Spinal cord (tissue), 9 donors: ENCODE measurements at regions not wholly inside any gene's neighbourhood (a gene's known extent, or its start where the extent isn't known, plus 50 kb on each side); places are given as distances from the start of the nearest gene placed in this dataset.

Source experiments
- DNase-seq, 6 donors: peaks; one replicate each; pipeline versions ENCODE4 v3.0.0 to v3.0.0-alpha.2; 2013 to 2015; ENCODE audit warnings: low spot score in 6 of 6, low read depth in 4 of 6
- H3K27ac ChIP-seq: one replicate; pipeline ENCODE4 v1.5.1; 2013; ENCODE audit warnings: low read depth, low read length, control low read depth
- H3K27me3 ChIP-seq: one replicate; pipeline ENCODE4 v1.6.1; 2013; ENCODE audit warnings: low read length; ENCODE audit not compliant: control insufficient read depth, insufficient read depth
- H3K36me3 ChIP-seq: one replicate; pipeline ENCODE4 v1.6.1; 2013; ENCODE audit warnings: low read length; ENCODE audit not compliant: control insufficient read depth, insufficient read depth
- H3K4me1 ChIP-seq: one replicate; pipeline ENCODE4 v1.6.1; 2013; ENCODE audit warnings: low read length; ENCODE audit not compliant: control insufficient read depth, insufficient read depth
- H3K4me3 ChIP-seq: one replicate; pipeline ENCODE4 v1.5.1; 2013; ENCODE audit warnings: low read depth, low read length, control low read depth
- H3K9me3 ChIP-seq: one replicate; pipeline ENCODE4 v1.6.1; 2013; ENCODE audit warnings: low read length; ENCODE audit not compliant: control insufficient read depth, insufficient read depth
- WGBS: methylation state at CpG from one replicate; pipeline ENCODE4 v1.1.5; 2013; ENCODE audit warnings: missing lambda C conversion rate; ENCODE audit not compliant: insufficient coverage; 5-methylcytosine and 5-hydroxymethylcytosine counted together
- donor health status: healthy.

- peaks cover 2% of the 10 kb centered on the region for H3K4me1 ChIP-seq
- WGBS: 94% methylated on average over 11 of the region's 16 CpGs
- no peak overlapping the region for H3K27ac ChIP-seq
- H3K9me3 ChIP-seq: peaks cover 6% of the 10 kb centered on the region
- no peaks in the 10 kb centered on the region for H3K36me3 ChIP-seq
- H3K27me3 ChIP-seq: no peaks in the 10 kb centered on the region
- DNase-seq: no peak
- H3K4me3 ChIP-seq: no peak overlapping the region
These were observed 89.3 kb upstream of the GPC1 start for GRCh38 chr2:240346015-240346752.

GRCh38 chr2:240346753-240347372, 88.6 kb upstream of the GPC1 start:
- H3K36me3 ChIP-seq: no peaks in the 10 kb centered on the region
- H3K9me3 ChIP-seq: peaks cover 6% of the 10 kb centered on the region
- H3K27ac ChIP-seq: no peak overlapping the region
- WGBS: 93% methylated on average over 15 of the region's 20 CpGs
- peaks cover 3% of the 10 kb centered on the region for H3K4me1 ChIP-seq
- no peaks in the 10 kb centered on the region for H3K27me3 ChIP-seq
- H3K4me3 ChIP-seq: no peak overlapping the region
- DNase-seq: no peak

GRCh38 chr2:240347373-240347940, 88.0 kb upstream of the GPC1 start:
- Histone ChIP-seq H3K27ac (no peak overlapping the region), H3K4me3 (no peak overlapping the region), H3K27me3 (no peaks in the 10 kb centered on the region), H3K36me3 (no peaks in the 10 kb centered on the region), H3K4me1 (peaks cover 5% of the 10 kb centered on the region), H3K9me3 (peaks cover 6% of the 10 kb centered on the region)
- no peak for DNase-seq
- 87% methylated on average over 13 of the region's 13 CpGs for WGBS

- peaks cover 7% of the 10 kb centered on the region for H3K4me1 ChIP-seq
- no peak overlapping the region for H3K27ac ChIP-seq
- peaks cover 6% of the 10 kb centered on the region for H3K9me3 ChIP-seq
- 82% methylated on average over 7 of the region's 8 CpGs for WGBS
- no peaks in the 10 kb centered on the region for H3K36me3 ChIP-seq
- no peaks in the 10 kb centered on the region for H3K27me3 ChIP-seq
- no peak overlapping the region for H3K4me3 ChIP-seq
- DNase-seq: no peak
These were observed 87.4 kb upstream of the GPC1 start for GRCh38 chr2:240347949-240348500.

- no peak for DNase-seq
These were observed 86.9 kb upstream of the GPC1 start for GRCh38 chr2:240348522-240348921.

GRCh38 chr2:240349133-240350005, 86.1 kb upstream of the GPC1 start:
- no peak for DNase-seq
- Histone ChIP-seq H3K4me1 (peaks cover 10% of the 10 kb centered on the region), H3K27me3 (no peaks in the 10 kb centered on the region), H3K36me3 (no peaks in the 10 kb centered on the region), H3K27ac (no peak overlapping the region), H3K4me3 (no peak overlapping the region), H3K9me3 (peaks cover 6% of the 10 kb centered on the region)
- WGBS: 89% methylated on average over 25 of the region's 29 CpGs

More at GRCh38 chr2:240348522-240348921, 86.9 kb upstream of the GPC1 start:
- 86% methylated on average over 7 of the region's 8 CpGs for WGBS
- Histone ChIP-seq H3K4me3 (no peak overlapping the region), H3K27me3 (no peaks in the 10 kb centered on the region), H3K9me3 (peaks cover 6% of the 10 kb centered on the region), H3K4me1 (peaks cover 10% of the 10 kb centered on the region), H3K27ac (no peak overlapping the region), H3K36me3 (no peaks in the 10 kb centered on the region)

- H3K27me3 ChIP-seq: no peaks in the 10 kb centered on the region
- no peak overlapping the region for H3K27ac ChIP-seq
- no peak overlapping the region for H3K4me3 ChIP-seq
- no peak for DNase-seq
- WGBS: 94% methylated on average over 8 of the region's 8 CpGs
- H3K9me3 ChIP-seq: peaks cover 3% of the 10 kb centered on the region
- peaks cover 10% of the 10 kb centered on the region for H3K4me1 ChIP-seq
- no peaks in the 10 kb centered on the region for H3K36me3 ChIP-seq
These were observed 85.5 kb upstream of the GPC1 start for GRCh38 chr2:240350006-240350355.

- no peaks in the 10 kb centered on the region for H3K9me3 ChIP-seq
- no peaks in the 10 kb centered on the region for H3K27me3 ChIP-seq
- 87% methylated on average over 10 of the region's 15 CpGs for WGBS
- H3K4me1 ChIP-seq: peaks cover 10% of the 10 kb centered on the region
- no peak overlapping the region for H3K27ac ChIP-seq
- no peaks in the 10 kb centered on the region for H3K36me3 ChIP-seq
- no peak overlapping the region for H3K4me3 ChIP-seq
- no peak for DNase-seq
These were observed 84.8 kb upstream of the GPC1 start for GRCh38 chr2:240350696-240351087.

GRCh38 chr2:240351088-240351741, 84.2 kb upstream of the GPC1 start:
- Histone ChIP-seq H3K27me3 (no peaks in the 10 kb centered on the region), H3K27ac (no peak overlapping the region), H3K9me3 (no peaks in the 10 kb centered on the region), H3K4me3 (no peak overlapping the region), H3K4me1 (peaks cover 10% of the 10 kb centered on the region), H3K36me3 (no peaks in the 10 kb centered on the region)
- peak in 2 of 6 donors; percentile 32 to 78 for DNase-seq
- 58% methylated on average over 28 of the region's 28 CpGs for WGBS
